Common myeloid progenitor, CD34-positive (primary cell): ENCODE measurements at regions not wholly inside any gene's neighbourhood (a gene's known extent, or its start where the extent isn't known, plus 50 kb on each side); places are given as distances from the start of the nearest gene placed in this dataset.
A peak's percentile ranks its signal among the peaks of the same experiment; 100 is the strongest.

Experiments
- CTCF ChIA-PET: fragments of 350-600 bp; sonication (Branson Sonifier 250); formaldehyde crosslinking; loops from one replicate; lab custom pipeline; 2021; ENCODE audit warnings: antibody characterized with exemption; lab: Charles Lee
- POLR2A ChIA-PET: fragments of 350-600 bp; sonication (Branson Sonifier 250); formaldehyde crosslinking; loops from one replicate; lab custom pipeline; 2021; ENCODE audit warnings: antibody characterized with exemption; lab: Charles Lee
- DNase-seq, 3 donors: peaks; one replicate each; pipeline versions ENCODE4 v3.0.0 to v3.0.0-alpha.2; 2013
- H3K27ac ChIP-seq, 2 experiments: 1 replicate in 1 of 2; 2 replicates in 1 of 2; pipeline ENCODE4 v1.7.0; 2013; ENCODE audit warnings: inconsistent platforms in 2 of 2, low read length in 2 of 2, mild to moderate bottlenecking in 2 of 2, low read depth in 1 of 2, moderate library complexity in 1 of 2; ENCODE audit not compliant: severe bottlenecking in 2 of 2, insufficient read depth in 1 of 2, poor library complexity in 1 of 2
- H3K27me3 ChIP-seq, 5 experiments: replicated peaks in 2 of 5; 1 replicate in 3 of 5; 2 replicates in 2 of 5; pipeline versions ENCODE4 v1.6.1 to v1.7.0; 2013; ENCODE audit warnings: low read length in 4 of 5, mild to moderate bottlenecking in 2 of 5, moderate library complexity in 2 of 5, inconsistent platforms in 1 of 5; ENCODE audit not compliant: insufficient read depth in 5 of 5, control insufficient read depth in 4 of 5
- H3K36me3 ChIP-seq, 4 experiments: 1 replicate in 2 of 4; 2 replicates in 2 of 4; pipeline versions ENCODE4 v1.6.1 to v1.7.0; 2013; ENCODE audit warnings: low read length in 3 of 4, control low read depth in 1 of 4, mild to moderate bottlenecking in 1 of 4; ENCODE audit not compliant: control insufficient read depth in 4 of 4, insufficient read depth in 4 of 4
- H3K4me1 ChIP-seq, 4 experiments: 1 replicate in 3 of 4; 2 replicates in 1 of 4; pipeline versions ENCODE4 v1.6.1 to v1.7.1; 2013; ENCODE audit warnings: low read length in 3 of 4, mild to moderate bottlenecking in 3 of 4, control low read depth in 1 of 4, inconsistent platforms in 1 of 4, moderate library complexity in 1 of 4; ENCODE audit not compliant: control insufficient read depth in 4 of 4, insufficient read depth in 4 of 4; ENCODE audit errors: control extremely low read depth in 1 of 4
- H3K4me3 ChIP-seq, 7 experiments: 1 replicate in 4 of 7; 2 replicates in 3 of 7; pipeline versions ENCODE4 v1.5.1 to v1.7.0; 2013; ENCODE audit warnings: mild to moderate bottlenecking in 7 of 7, low read length in 6 of 7, moderate library complexity in 6 of 7, inconsistent platforms in 2 of 7, low read depth in 2 of 7, control low read depth in 1 of 7; ENCODE audit not compliant: insufficient read depth in 4 of 7, control insufficient read depth in 1 of 7; ENCODE audit errors: extremely low read depth in 1 of 7
- H3K9me3 ChIP-seq, 5 experiments: 1 replicate in 4 of 5; 2 replicates in 1 of 5; pipeline versions ENCODE4 v1.6.1 to v1.7.1; 2013; ENCODE audit warnings: low read length in 4 of 5, mild to moderate bottlenecking in 2 of 5, inconsistent platforms in 1 of 5, low read depth in 1 of 5, moderate library complexity in 1 of 5; ENCODE audit not compliant: control insufficient read depth in 4 of 5, insufficient read depth in 2 of 5; ENCODE audit errors: control extremely low read depth in 1 of 5
- WGBS: methylation state at CpG from one replicate; pipeline ENCODE4 v1.1.5; 2013; ENCODE audit not compliant: insufficient coverage; 5-methylcytosine and 5-hydroxymethylcytosine counted together

DNA sequence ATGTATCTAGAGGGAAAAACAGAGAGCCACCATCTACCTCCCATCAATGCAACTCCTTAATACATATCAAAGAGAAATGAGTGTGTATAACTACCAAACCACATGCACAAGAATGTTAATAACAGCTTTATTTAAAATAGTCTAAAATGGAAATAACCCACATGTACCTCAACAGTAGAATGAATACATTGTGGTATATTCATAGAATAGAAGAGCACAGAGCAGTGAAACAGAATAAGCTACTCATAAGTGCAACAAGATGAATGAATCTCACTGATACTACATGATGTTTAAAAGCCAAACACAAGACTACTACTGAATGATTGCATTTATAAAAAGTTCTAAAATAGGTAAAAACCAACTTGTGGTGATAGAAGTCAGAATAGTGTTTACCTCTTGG lies 232.5 kb downstream of the BTG1 start:
- H3K27ac ChIP-seq = no peak overlapping the region
- no peak overlapping the region for H3K4me3 ChIP-seq
- CTCF ChIA-PET = no interaction called here
- POLR2A ChIA-PET = no interaction called here
- H3K9me3 ChIP-seq = no peaks in the 10 kb centered on the region
- no peaks in the 10 kb centered on the region for H3K27me3 ChIP-seq
- no peak for DNase-seq
- H3K36me3 ChIP-seq = no peaks in the 10 kb centered on the region
- no peaks in the 10 kb centered on the region for H3K4me1 ChIP-seq

GRCh38 chr12:91912178-91912577 lies 233.5 kb downstream of the BTG1 start:
- no peaks in the 10 kb centered on the region for H3K9me3 ChIP-seq
- H3K27me3 ChIP-seq = no peaks in the 10 kb centered on the region
- ChIA-PET POLR2A (no interaction called here), CTCF (no interaction called here)
- no peaks in the 10 kb centered on the region for H3K36me3 ChIP-seq
- no peaks in the 10 kb centered on the region for H3K4me1 ChIP-seq
- WGBS = no CpG with 5 or more reads among the region's 1 CpG
- DNase-seq = no peak
- no peak overlapping the region for H3K27ac ChIP-seq
- no peak overlapping the region for H3K4me3 ChIP-seq

- Histone ChIP-seq H3K9me3 (no peaks in the 10 kb centered on the region), H3K4me3 (no peak overlapping the region), H3K4me1 (no peaks in the 10 kb centered on the region), H3K27me3 (no peaks in the 10 kb centered on the region), H3K27ac (no peak overlapping the region), H3K36me3 (no peaks in the 10 kb centered on the region)
- peak in 1 of 3 donors; percentile 1 for DNase-seq
- ChIA-PET POLR2A (no interaction called here), CTCF (no interaction called here)
- 91% methylated on average over 1 of the region's 1 CpG for WGBS
These were observed 234.7 kb downstream of the BTG1 start for GRCh38 chr12:91910871-91911388.

DNA sequence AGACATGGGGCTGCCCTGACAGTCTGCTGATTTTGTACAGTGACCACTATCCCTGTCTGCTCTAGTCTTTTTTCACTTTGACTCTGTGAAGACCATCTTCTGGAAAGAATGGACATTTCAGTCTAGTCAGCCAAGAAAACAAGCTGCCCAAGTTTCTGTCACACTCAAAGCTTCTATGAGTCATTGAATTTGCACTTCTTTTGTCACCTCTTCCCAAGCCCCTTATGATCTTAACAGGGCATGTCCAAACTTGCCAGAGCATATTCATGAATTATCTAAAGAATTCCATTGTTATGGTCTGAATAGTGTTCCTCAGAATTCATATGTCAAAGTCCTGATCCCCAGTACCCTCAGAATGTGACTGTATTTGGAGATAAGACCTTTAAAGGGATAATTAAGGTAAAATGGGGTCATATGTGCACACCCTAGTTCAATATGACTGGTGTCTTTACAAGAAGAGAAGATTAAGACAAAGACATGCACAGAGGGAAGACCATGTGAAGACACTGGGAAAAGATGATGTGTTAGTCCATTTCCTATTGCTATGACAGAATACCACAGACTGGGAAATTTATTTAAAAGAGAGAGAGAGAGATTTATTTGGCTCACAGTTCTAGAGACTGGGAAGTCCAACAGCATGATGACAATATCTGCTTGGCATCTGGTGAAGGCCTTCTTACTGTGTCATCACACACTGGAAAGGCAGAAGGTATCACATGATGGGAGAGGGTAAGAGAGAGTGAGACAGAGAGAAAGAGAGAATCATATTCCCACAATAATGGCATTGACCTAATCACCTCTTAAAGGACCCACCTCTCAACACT lies 242.6 kb downstream of the BTG1 start:
- DNase-seq = no peak
- Histone ChIP-seq H3K36me3 (no peaks in the 10 kb centered on the region), H3K27ac (no peak overlapping the region), H3K4me1 (no peaks in the 10 kb centered on the region), H3K4me3 (no peak overlapping the region), H3K9me3 (peaks cover 0 to 3% (median 0%) of the 10 kb centered on the region in 5 experiments), H3K27me3 (no peaks in the 10 kb centered on the region)
- CTCF ChIA-PET = interaction anchor here (1.4 kb wide), 1 partner anchor 12 kb away, joined by 3 read pairs; no protein-coding TSS in a partner anchor
- POLR2A ChIA-PET = no interaction called here

- POLR2A ChIA-PET = no interaction called here
- no peaks in the 10 kb centered on the region for H3K4me1 ChIP-seq
- CTCF ChIA-PET = interaction anchor here (1.4 kb wide), 1 partner anchor 10 kb away, joined by 3 read pairs; no protein-coding TSS in a partner anchor
- no peak for DNase-seq
- no peaks in the 10 kb centered on the region for H3K36me3 ChIP-seq
- peaks cover 0 to 2% (median 0%) of the 10 kb centered on the region in 5 experiments for H3K27me3 ChIP-seq
- peaks cover 0 to 3% (median 0%) of the 10 kb centered on the region in 5 experiments for H3K9me3 ChIP-seq
- no peak overlapping the region for H3K27ac ChIP-seq
- WGBS = no CpG with 5 or more reads among the region's 3 CpGs
- H3K4me3 ChIP-seq = no peak overlapping the region
These were observed 244.1 kb downstream of the BTG1 start for GRCh38 chr12:91901381-91902074.

DNA sequence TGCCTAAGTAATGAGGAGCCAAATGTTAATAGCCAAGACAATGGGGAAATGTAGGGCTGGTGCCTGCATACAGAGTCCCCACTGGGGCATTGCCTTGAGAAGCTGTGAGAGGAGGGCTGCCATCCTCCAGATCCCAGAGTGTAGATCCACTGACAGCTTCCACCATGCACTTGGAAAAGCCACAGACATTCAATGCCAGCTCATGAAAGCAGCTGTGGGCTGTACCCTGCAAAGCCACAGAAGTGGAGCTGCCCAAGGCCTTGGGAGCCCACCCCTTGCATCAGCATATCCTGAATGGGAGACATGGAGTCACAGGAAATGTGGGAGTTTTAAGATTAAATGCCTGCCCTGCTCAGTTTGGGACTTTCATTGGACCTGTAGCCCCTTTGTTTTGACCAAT lies 244.7 kb downstream of the BTG1 start:
- no peak for DNase-seq
- H3K36me3 ChIP-seq = no peaks in the 10 kb centered on the region
- ChIA-PET CTCF (no interaction called here), POLR2A (no interaction called here)
- no peak overlapping the region for H3K27ac ChIP-seq
- H3K4me3 ChIP-seq = no peak overlapping the region
- no peaks in the 10 kb centered on the region for H3K4me1 ChIP-seq
- H3K27me3 ChIP-seq = peaks cover 0 to 2% (median 0%) of the 10 kb centered on the region in 5 experiments
- peaks cover 0 to 3% (median 0%) of the 10 kb centered on the region in 5 experiments for H3K9me3 ChIP-seq

DNA sequence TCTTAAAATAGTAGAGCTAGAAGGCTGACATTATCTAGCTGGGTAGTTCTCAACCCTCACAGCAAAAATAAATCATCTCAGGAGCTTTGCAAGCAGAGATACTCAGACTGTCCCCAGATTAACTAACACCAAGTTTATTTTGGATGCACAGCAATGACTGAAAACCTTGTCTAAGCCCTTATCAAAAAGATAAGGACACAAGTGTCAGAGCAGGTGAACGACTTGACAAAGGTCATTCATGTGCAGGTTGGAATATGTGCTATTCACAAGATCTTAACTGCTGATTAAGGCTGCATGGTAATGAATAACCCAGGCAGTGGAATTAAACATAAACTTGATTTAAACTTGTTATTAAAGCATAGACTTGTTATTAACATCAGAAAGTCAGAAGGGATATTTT lies 246.6 kb downstream of the BTG1 start:
- no peak for DNase-seq
- Histone ChIP-seq H3K27ac (no peak overlapping the region), H3K4me3 (no peak overlapping the region), H3K9me3 (peaks cover 0 to 3% (median 0%) of the 10 kb centered on the region in 5 experiments), H3K36me3 (no peaks in the 10 kb centered on the region), H3K27me3 (peaks cover 0 to 2% (median 0%) of the 10 kb centered on the region in 5 experiments), H3K4me1 (no peaks in the 10 kb centered on the region)
- ChIA-PET CTCF (no interaction called here), POLR2A (no interaction called here)
- 60% methylated on average over 1 of the region's 1 CpG for WGBS
